Activated T-cell treated with anti-CD3 and anti-CD28 coated beads, Interleukin-2, amount 50 U/mL, for 4 hours (primary cell): ENCODE measurements at regions not wholly inside any gene's neighbourhood (a gene's known extent, or its start where the extent isn't known, plus 50 kb on each side); places are given as distances from the start of the nearest gene placed in this dataset.

Experiments
- ATAC-seq, 2 donors: fragments of 200-7000 bp; cut with Tn5 transposase; one replicate each; pipeline ENCODE4 v1.10.0; 2021
- DNase-seq: peaks from one replicate; pipeline ENCODE4 v3.0.0-alpha.2; 2020
- H3K27me3 Mint-ChIP-seq: one replicate; pipeline ENCODE4 v1.8.0; 2021; ENCODE audit warnings: low read depth, mixed read lengths
- H3K36me3 Mint-ChIP-seq: one replicate; pipeline ENCODE4 v1.8.0; 2022; ENCODE audit warnings: mixed read lengths; ENCODE audit not compliant: insufficient read depth
- H3K4me1 Mint-ChIP-seq: one replicate; pipeline ENCODE4 v1.8.0; 2021; ENCODE audit warnings: low read depth, mixed read lengths
- H3K4me3 Mint-ChIP-seq: one replicate; pipeline ENCODE4 v1.8.0; 2021; ENCODE audit warnings: mild to moderate bottlenecking, moderate library complexity, mixed read lengths
- H3K9me3 Mint-ChIP-seq: one replicate; pipeline ENCODE4 v1.8.0; 2021; ENCODE audit warnings: mixed read lengths

DNA sequence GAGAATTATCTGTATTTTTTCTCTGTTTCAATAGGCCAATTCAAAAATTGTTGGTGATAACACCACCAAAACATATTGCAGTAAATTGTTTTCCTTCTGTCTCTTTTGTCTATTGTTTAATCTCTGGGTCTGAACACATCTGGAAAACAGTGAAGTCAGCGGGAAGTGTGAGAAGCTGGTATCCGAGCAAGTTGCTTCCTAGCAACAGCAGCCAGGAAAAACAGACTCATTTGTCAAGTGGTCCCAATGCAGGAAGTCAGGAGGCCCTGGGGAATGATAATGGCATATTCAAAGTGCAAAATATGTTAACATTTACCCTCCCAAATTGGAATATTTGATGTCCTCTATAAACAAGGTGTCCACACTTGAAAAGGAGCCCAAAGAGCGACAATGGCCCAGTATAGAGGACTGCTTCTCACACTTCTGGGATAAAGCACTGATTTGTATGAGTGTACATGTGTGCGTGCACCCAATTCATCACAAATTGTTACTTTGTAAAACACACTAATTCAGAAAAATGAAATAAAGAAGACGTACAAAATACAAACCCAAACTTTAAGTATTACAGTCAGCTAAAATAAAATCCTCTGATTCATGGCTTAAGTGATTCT lies 515.0 kb downstream of the TBC1D4 start:
- DNase-seq = no peak
- no peak for ATAC-seq
- Mint-ChIP-seq H3K27me3 (peaks cover 11% of the 10 kb centered on the region), H3K9me3 (no peaks in the 10 kb centered on the region), H3K4me1 (no peaks in the 10 kb centered on the region), H3K36me3 (no peaks in the 10 kb centered on the region), H3K4me3 (no peak overlapping the region)

- DNase-seq (no peak), ATAC-seq (no peak)
- Mint-ChIP-seq H3K4me3 (no peak overlapping the region), H3K4me1 (no peaks in the 10 kb centered on the region), H3K36me3 (no peaks in the 10 kb centered on the region), H3K27me3 (peaks cover 11% of the 10 kb centered on the region), H3K9me3 (no peaks in the 10 kb centered on the region)
These were observed 515.7 kb downstream of the TBC1D4 start for GRCh38 chr13:74966275-74966674.

DNA sequence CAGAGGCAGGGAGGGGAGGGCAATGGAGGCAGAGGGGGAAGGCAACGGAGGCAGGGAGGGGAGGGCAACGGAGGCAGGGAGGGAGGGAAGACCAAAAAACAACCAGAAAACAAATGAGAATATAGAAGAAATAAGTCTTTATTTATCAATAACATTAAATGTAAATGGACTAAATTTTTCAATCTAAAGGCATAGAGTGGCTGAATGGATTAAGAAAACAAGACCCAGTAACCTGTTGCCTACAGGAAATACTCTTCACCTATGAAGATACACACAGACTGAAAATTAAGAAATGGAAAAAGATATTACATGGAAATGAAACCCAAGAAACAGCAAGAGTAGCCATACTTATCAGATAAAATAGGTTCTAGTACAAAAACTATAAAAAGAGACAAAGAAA lies 536.3 kb downstream of the TBC1D4 start:
- Mint-ChIP-seq H3K36me3 (peaks cover 1% of the 10 kb centered on the region), H3K4me1 (no peaks in the 10 kb centered on the region), H3K4me3 (no peak overlapping the region), H3K27me3 (peaks cover 1% of the 10 kb centered on the region), H3K9me3 (peaks cover 41% of the 10 kb centered on the region)
- ATAC-seq = no peak
- DNase-seq = no peak

GRCh38 chr13:74931698-74932433 lies 550.1 kb downstream of the TBC1D4 start:
- peaks cover 4% of the 10 kb centered on the region for H3K27me3 Mint-ChIP-seq
- DNase-seq (no peak), ATAC-seq (no peak)
- no peak overlapping the region for H3K4me3 Mint-ChIP-seq
- H3K36me3 Mint-ChIP-seq = no peaks in the 10 kb centered on the region
- H3K9me3 Mint-ChIP-seq = peaks cover 5% of the 10 kb centered on the region
- H3K4me1 Mint-ChIP-seq = no peaks in the 10 kb centered on the region

GRCh38 chr13:74930402-74931165 lies 551.4 kb downstream of the TBC1D4 start:
- DNase-seq (no peak), ATAC-seq (no peak)
- Mint-ChIP-seq H3K27me3 (peaks cover 4% of the 10 kb centered on the region), H3K9me3 (peaks cover 11% of the 10 kb centered on the region), H3K36me3 (no peaks in the 10 kb centered on the region), H3K4me3 (no peak overlapping the region), H3K4me1 (no peaks in the 10 kb centered on the region)

GRCh38 chr13:74929436-74929835 lies 552.5 kb downstream of the TBC1D4 start:
- no peaks in the 10 kb centered on the region for H3K4me1 Mint-ChIP-seq
- peaks cover 11% of the 10 kb centered on the region for H3K9me3 Mint-ChIP-seq
- DNase-seq (no peak), ATAC-seq (no peak)
- no peaks in the 10 kb centered on the region for H3K36me3 Mint-ChIP-seq
- no peak overlapping the region for H3K4me3 Mint-ChIP-seq
- H3K27me3 Mint-ChIP-seq = peaks cover 4% of the 10 kb centered on the region

DNA sequence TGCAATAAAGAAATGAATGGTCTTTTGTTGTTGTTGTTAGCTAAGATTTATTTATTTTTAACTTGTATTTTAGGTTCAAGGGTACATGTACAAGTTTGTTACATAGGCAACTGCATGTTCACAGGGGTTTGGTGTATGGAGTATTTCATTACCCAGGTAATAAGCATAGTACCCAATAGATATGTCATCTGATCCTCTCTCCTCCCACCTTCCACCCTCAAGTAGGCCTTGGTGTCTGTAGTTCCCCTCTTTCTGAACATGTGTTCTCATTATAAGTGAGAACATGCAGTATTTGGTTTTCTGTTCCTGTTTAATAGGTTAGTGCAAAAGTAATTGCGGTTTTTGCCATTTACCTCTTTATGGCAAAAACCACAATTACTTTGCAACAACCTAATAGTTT lies 554.1 kb downstream of the TBC1D4 start:
- ATAC-seq (no peak), DNase-seq (no peak)
- H3K36me3 Mint-ChIP-seq = no peaks in the 10 kb centered on the region
- H3K4me1 Mint-ChIP-seq = no peaks in the 10 kb centered on the region
- peaks cover 14% of the 10 kb centered on the region for H3K9me3 Mint-ChIP-seq
- no peak overlapping the region for H3K4me3 Mint-ChIP-seq
- peaks cover 4% of the 10 kb centered on the region for H3K27me3 Mint-ChIP-seq

GRCh38 chr13:74922963-74923362 lies 559.0 kb downstream of the TBC1D4 start:
- Mint-ChIP-seq H3K36me3 (no peaks in the 10 kb centered on the region), H3K4me3 (no peak overlapping the region), H3K27me3 (no peaks in the 10 kb centered on the region), H3K4me1 (no peaks in the 10 kb centered on the region), H3K9me3 (peaks cover 15% of the 10 kb centered on the region)
- ATAC-seq (no peak), DNase-seq (no peak)

GRCh38 chr13:74921326-74921725 lies 560.6 kb downstream of the TBC1D4 start:
- no peak for ATAC-seq
- Mint-ChIP-seq H3K36me3 (no peaks in the 10 kb centered on the region), H3K4me1 (no peaks in the 10 kb centered on the region), H3K4me3 (no peak overlapping the region), H3K9me3 (peaks cover 9% of the 10 kb centered on the region), H3K27me3 (no peaks in the 10 kb centered on the region)
- no peak for DNase-seq

DNA sequence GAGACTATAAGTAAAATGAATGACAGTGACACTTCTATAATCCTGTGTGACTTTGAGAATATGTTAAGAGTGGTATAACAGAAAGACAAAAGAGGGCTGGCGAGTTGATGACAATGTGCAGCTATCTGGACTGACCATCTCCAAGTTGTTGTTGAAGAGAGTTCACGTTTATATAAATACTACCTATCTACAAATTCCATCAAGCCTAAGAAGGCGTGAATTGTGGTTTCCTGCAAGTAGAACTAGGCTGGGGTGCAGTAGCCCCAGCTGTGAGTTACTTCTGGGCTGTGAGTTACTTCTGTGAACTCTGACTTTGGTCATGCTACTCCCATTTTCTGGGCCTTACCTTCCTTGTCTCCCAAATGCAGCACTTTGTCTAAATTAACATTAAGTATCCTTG lies 561.0 kb downstream of the TBC1D4 start:
- no peak for ATAC-seq
- Mint-ChIP-seq H3K9me3 (peaks cover 5% of the 10 kb centered on the region), H3K27me3 (no peaks in the 10 kb centered on the region), H3K4me1 (no peaks in the 10 kb centered on the region), H3K36me3 (no peaks in the 10 kb centered on the region), H3K4me3 (no peak overlapping the region)
- DNase-seq = no peak

DNA sequence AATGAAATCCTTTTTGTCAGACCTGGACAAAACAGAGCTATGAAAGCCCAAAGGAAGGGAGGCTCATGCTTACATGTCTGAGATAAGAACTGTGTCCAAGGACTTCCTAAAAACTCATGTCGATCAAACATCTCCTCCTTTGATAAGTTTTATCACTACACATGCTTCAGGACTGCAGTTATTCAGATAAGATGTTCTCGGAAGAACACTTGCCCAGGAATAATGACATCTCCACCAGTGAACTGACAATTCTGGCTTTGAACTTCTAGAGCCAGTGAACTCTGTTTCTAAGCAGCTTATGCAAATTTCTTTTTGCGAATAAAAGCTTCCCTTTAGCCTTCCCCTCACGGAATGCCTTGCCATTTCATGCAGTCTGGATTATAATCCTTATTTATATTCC lies 561.6 kb downstream of the TBC1D4 start:
- Mint-ChIP-seq H3K4me1 (no peaks in the 10 kb centered on the region), H3K9me3 (peaks cover 5% of the 10 kb centered on the region), H3K27me3 (no peaks in the 10 kb centered on the region), H3K36me3 (no peaks in the 10 kb centered on the region), H3K4me3 (no peak overlapping the region)
- DNase-seq = no peak
- ATAC-seq = no peak

- Mint-ChIP-seq H3K4me3 (no peak overlapping the region), H3K9me3 (peaks cover 5% of the 10 kb centered on the region), H3K4me1 (no peaks in the 10 kb centered on the region), H3K36me3 (no peaks in the 10 kb centered on the region), H3K27me3 (no peaks in the 10 kb centered on the region)
- ATAC-seq (no peak), DNase-seq (no peak)
These were observed 562.1 kb downstream of the TBC1D4 start for GRCh38 chr13:74919914-74920313.

GRCh38 chr13:74912898-74913297 lies 569.1 kb downstream of the TBC1D4 start:
- Mint-ChIP-seq H3K9me3 (no peaks in the 10 kb centered on the region), H3K36me3 (no peaks in the 10 kb centered on the region), H3K27me3 (peaks cover 2% of the 10 kb centered on the region), H3K4me3 (no peak overlapping the region), H3K4me1 (no peaks in the 10 kb centered on the region)
- DNase-seq = no peak
- ATAC-seq = no peak

DNA sequence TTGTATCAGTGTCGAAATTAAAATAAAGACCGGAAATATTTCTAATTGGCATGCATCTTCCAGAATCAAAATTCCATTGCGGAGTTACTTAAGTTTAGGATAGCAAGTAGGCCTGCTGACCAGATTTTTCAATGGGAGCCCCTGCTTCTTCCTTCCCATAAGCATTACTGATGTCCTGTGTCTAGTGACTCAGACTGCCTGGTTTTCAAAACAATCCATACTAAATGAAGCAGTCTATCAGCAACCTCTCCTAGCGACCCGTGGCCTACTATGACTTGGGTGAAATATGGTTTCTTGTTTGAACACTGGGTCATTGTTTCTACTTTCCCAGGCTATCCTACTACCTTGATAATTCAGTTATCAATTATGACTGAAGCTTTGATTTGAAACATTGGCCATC lies 571.6 kb downstream of the TBC1D4 start:
- H3K36me3 Mint-ChIP-seq = no peaks in the 10 kb centered on the region
- no peaks in the 10 kb centered on the region for H3K9me3 Mint-ChIP-seq
- ATAC-seq (no peak), DNase-seq (no peak)
- no peak overlapping the region for H3K4me3 Mint-ChIP-seq
- no peaks in the 10 kb centered on the region for H3K4me1 Mint-ChIP-seq
- peaks cover 2% of the 10 kb centered on the region for H3K27me3 Mint-ChIP-seq

DNA sequence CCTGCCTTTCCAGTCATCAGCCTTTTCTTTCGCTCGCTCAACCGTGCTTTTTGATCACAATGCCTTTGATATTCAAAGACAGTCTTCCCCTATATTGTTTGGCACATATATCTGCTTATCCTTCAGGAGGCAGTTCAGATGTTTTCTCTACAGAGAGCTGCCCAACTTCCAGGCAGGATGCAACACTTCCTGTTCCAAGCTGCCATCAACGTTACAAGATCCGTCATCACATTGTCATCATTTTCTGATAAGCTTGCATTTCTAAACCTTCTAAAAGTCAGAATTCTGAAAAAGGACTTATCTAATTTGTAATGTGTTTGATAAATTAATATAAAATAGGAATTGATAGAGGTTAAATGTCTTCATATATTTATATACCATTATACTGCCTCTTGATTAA lies 574.2 kb downstream of the TBC1D4 start:
- no peak for ATAC-seq
- no peak for DNase-seq
- H3K36me3 Mint-ChIP-seq = no peaks in the 10 kb centered on the region
- H3K4me3 Mint-ChIP-seq = no peak overlapping the region
- H3K4me1 Mint-ChIP-seq = no peaks in the 10 kb centered on the region
- H3K9me3 Mint-ChIP-seq = no peaks in the 10 kb centered on the region
- H3K27me3 Mint-ChIP-seq = peaks cover 2% of the 10 kb centered on the region
